Anterior cingulate cortex (tissue), 58 donors: ENCODE measurements at regions not wholly inside any gene's neighbourhood (a gene's known extent, or its start where the extent isn't known, plus 50 kb on each side); places are given as distances from the start of the nearest gene placed in this dataset.
A peak's percentile ranks its signal among the peaks of the same experiment; 100 is the strongest.

ENCODE experiments used
- DNase-seq, 58 donors: peaks; one replicate each; lab custom pipeline; 2025; lab: John Stamatoyannopoulos, UW

GRCh38 chr4:3705236-3705987, 60.8 kb upstream of the ADRA2C start:
- DNase-seq: no peak

- DNase-seq: no peak
These were observed 61.5 kb upstream of the ADRA2C start for GRCh38 chr4:3704669-3705068.

- DNase-seq: peak in 1 of 58 donors; percentile 20
These were observed 62.3 kb upstream of the ADRA2C start for GRCh38 chr4:3703677-3704521.

- DNase-seq: no peak
These were observed 62.9 kb upstream of the ADRA2C start for GRCh38 chr4:3703343-3703676.

- DNase-seq: no peak
These were observed 63.5 kb upstream of the ADRA2C start for GRCh38 chr4:3702561-3703221.

GRCh38 chr4:3701736-3702560, 64.2 kb upstream of the ADRA2C start:
- no peak for DNase-seq

GRCh38 chr4:3701271-3701734, 64.9 kb upstream of the ADRA2C start:
- DNase-seq: peak in 1 of 58 donors; percentile 21

- DNase-seq: no peak
These were observed 65.4 kb upstream of the ADRA2C start for GRCh38 chr4:3700736-3701135.

- DNase-seq: no peak
These were observed 66.0 kb upstream of the ADRA2C start for GRCh38 chr4:3700223-3700622.

- no peak for DNase-seq
These were observed 66.5 kb upstream of the ADRA2C start for GRCh38 chr4:3699678-3700077.

GRCh38 chr4:3699261-3699660, 66.9 kb upstream of the ADRA2C start:
- no peak for DNase-seq

GRCh38 chr4:3697033-3697432, 69.2 kb upstream of the ADRA2C start:
- DNase-seq: no peak

GRCh38 chr4:3690551-3691152, 75.5 kb upstream of the ADRA2C start:
- no peak for DNase-seq

- no peak for DNase-seq
These were observed 76.3 kb upstream of the ADRA2C start for GRCh38 chr4:3689576-3690550.

GRCh38 chr4:3689006-3689405, 77.2 kb upstream of the ADRA2C start:
- no peak for DNase-seq

GRCh38 chr4:3688018-3688998, 77.9 kb upstream of the ADRA2C start:
- DNase-seq: no peak

- DNase-seq: no peak
These were observed 78.6 kb upstream of the ADRA2C start for GRCh38 chr4:3687538-3687937.

- DNase-seq: no peak
These were observed 79.4 kb upstream of the ADRA2C start for GRCh38 chr4:3686753-3687152.
